ENCODE measurements at regions not wholly inside any gene's neighbourhood (a gene's known extent, or its start where the extent isn't known, plus 50 kb on each side); places are given as distances from the start of the nearest gene placed in this dataset.

GRCh38 chr1:96978444-96978843, 256.9 kb downstream of the PTBP2 start:
- TF ChIP-seq MYNN (tag by site-specific recombination; IDR thresholded peaks at IDR 0.05; ENCODE audit: borderline replicate concordance) (no peak), CTCF (tag by site-specific recombination; IDR thresholded peaks at IDR 0.05) (no peak), ZNF112 (tag by site-specific recombination; IDR thresholded peaks at IDR 0.05) (no peak), ZNF639 (tag by site-specific recombination; IDR thresholded peaks at IDR 0.05) (no peak), ZNF423 (tag by site-specific recombination; IDR thresholded peaks at IDR 0.05) (no peak), MEIS1 (CRISPR knock-in tag; IDR thresholded peaks at IDR 0.05; ENCODE audit: borderline replicate concordance) (no peak), ZNF274 (IDR thresholded peaks at IDR 0.05; ENCODE audit: low read length) (no peak), ZNF274 (tag by site-specific recombination; IDR thresholded peaks at IDR 0.05; ENCODE audit: borderline replicate concordance) (no peak), ZNF473 (tag by site-specific recombination; IDR thresholded peaks at IDR 0.05) (no peak), REST (tag by site-specific recombination; IDR thresholded peaks at IDR 0.05) (no peak), ZNF394 (tag by site-specific recombination; IDR thresholded peaks at IDR 0.05; ENCODE audit: borderline replicate concordance) (no peak), YY1 (tag by site-specific recombination; IDR thresholded peaks at IDR 0.05) (no peak), ZNF37A (tag by site-specific recombination; IDR thresholded peaks at IDR 0.05) (no peak), ZBTB11 (tag by site-specific recombination; conservative IDR thresholded peaks at IDR 0.05; ENCODE audit: low read depth) (no peak)

All from HEK293 (cell line).